CD4-positive, alpha-beta T cell (primary cell): ENCODE measurements at regions not wholly inside any gene's neighbourhood (a gene's known extent, or its start where the extent isn't known, plus 50 kb on each side); places are given as distances from the start of the nearest gene placed in this dataset.

Source experiments
- ATAC-seq: fragments of 200-7000 bp; cut with Tn5 transposase; one replicate; pipeline ENCODE4 v1.10.0; 2022; ENCODE audit warnings: mild to moderate bottlenecking; ENCODE audit not compliant: poor library complexity
- CTCF ChIA-PET: fragments of 350-600 bp; sonication (Branson Sonifier 250); formaldehyde crosslinking; loops from one replicate; lab custom pipeline; 2021; ENCODE audit warnings: antibody characterized with exemption, inconsistent platforms; lab: Charles Lee
- POLR2A ChIA-PET: fragments of 350-600 bp; sonication (Branson Sonifier 250); formaldehyde crosslinking; loops from one replicate; lab custom pipeline; 2021; ENCODE audit warnings: antibody characterized with exemption, inconsistent platforms; lab: Charles Lee
- DNase-seq, 14 experiments: peaks; one replicate each; pipeline ENCODE4 v3.0.0-alpha.2; 2013 to 2020; ENCODE audit warnings: mixed read lengths in 2 of 14
- H3K27ac ChIP-seq, 2 donors: one replicate each; pipeline versions ENCODE4 v1.5.1 to v1.7.0; 2013; ENCODE audit warnings: low read length in 2 of 2, low read depth in 1 of 2, mild to moderate bottlenecking in 1 of 2
- H3K27me3 ChIP-seq, 2 experiments: 1 replicate in 1 of 2; 2 replicates in 1 of 2; pipeline versions ENCODE4 v1.6.1 to v1.7.0; 2013; ENCODE audit warnings: low read length in 2 of 2, control low read depth in 1 of 2, mild to moderate bottlenecking in 1 of 2, moderate library complexity in 1 of 2; ENCODE audit not compliant: insufficient read depth in 2 of 2, control insufficient read depth in 1 of 2
- H3K36me3 ChIP-seq: one replicate; pipeline ENCODE4 v1.6.1; 2013; ENCODE audit warnings: low read length, control low read depth; ENCODE audit not compliant: insufficient read depth
- H3K4me1 ChIP-seq: one replicate; pipeline ENCODE4 v1.6.1; 2013; ENCODE audit warnings: low read length, control low read depth; ENCODE audit not compliant: insufficient read depth
- H3K4me3 ChIP-seq: one replicate; pipeline ENCODE4 v1.5.1; 2013; ENCODE audit warnings: mild to moderate bottlenecking, low read length, moderate library complexity
- H3K9me3 ChIP-seq, 2 experiments: 1 replicate in 1 of 2; 2 replicates in 1 of 2; pipeline versions ENCODE4 v1.6.1 to v1.7.0; 2013; ENCODE audit warnings: low read length in 2 of 2, mild to moderate bottlenecking in 2 of 2, control low read depth in 1 of 2, moderate library complexity in 1 of 2; ENCODE audit not compliant: control insufficient read depth in 1 of 2, insufficient read depth in 1 of 2
- H3K27ac Mint-ChIP-seq: one replicate; pipeline ENCODE4 v1.8.0; 2020; ENCODE audit warnings: mixed read lengths
- H3K27me3 Mint-ChIP-seq: one replicate; pipeline ENCODE4 v1.8.0; 2021; ENCODE audit warnings: mixed read lengths
- H3K36me3 Mint-ChIP-seq: one replicate; pipeline ENCODE4 v1.8.0; 2021; ENCODE audit warnings: low read depth, mixed read lengths
- H3K4me1 Mint-ChIP-seq: one replicate; pipeline ENCODE4 v1.8.0; 2021; ENCODE audit warnings: low read depth, mixed read lengths
- H3K4me3 Mint-ChIP-seq: one replicate; pipeline ENCODE4 v1.8.0; 2020; ENCODE audit warnings: mild to moderate bottlenecking, mixed read lengths
- H3K9me3 Mint-ChIP-seq: one replicate; pipeline ENCODE4 v1.8.0; 2020; ENCODE audit warnings: mixed read lengths
- CTCF ChIP-seq: fragments of 200-600 bp; IDR thresholded peaks from one replicate; pipeline ENCODE4 v1.8.0; 2022; ENCODE audit warnings: antibody characterized with exemption, mild to moderate bottlenecking
- intact Hi-C, 2 experiments: fragments of 100-400 bp; cut with DNase I in 1 of 2; cut with micrococcal nuclease in 1 of 2; formaldehyde crosslinking; loops; one replicate each; pipeline versions ENCODE4 v1.15.1 to v1.9.0; 2023 to 2025; cut with DNase I, micrococcal nuclease

GRCh38 chr17:36683387-36683786, 82.0 kb downstream of the MRM1 start:
- no peak overlapping the region for H3K27ac ChIP-seq
- H3K4me3 Mint-ChIP-seq: no peak overlapping the region
- ATAC-seq: no peak
- H3K4me1 ChIP-seq: no peaks in the 10 kb centered on the region
- H3K4me3 ChIP-seq: no peak overlapping the region
- H3K27ac Mint-ChIP-seq: no peak overlapping the region
- peaks cover 5% of the 10 kb centered on the region for H3K27me3 Mint-ChIP-seq
- intact Hi-C loops: no loop called here
- DNase-seq: no peak
- TF ChIP-seq CTCF: no peak
- H3K36me3 Mint-ChIP-seq: no peaks in the 10 kb centered on the region
- no peaks in the 10 kb centered on the region for H3K36me3 ChIP-seq
- CTCF ChIA-PET: no interaction called here
- no peaks in the 10 kb centered on the region for H3K4me1 Mint-ChIP-seq
- POLR2A ChIA-PET: no interaction called here
- no peaks in the 10 kb centered on the region for H3K27me3 ChIP-seq
- H3K9me3 Mint-ChIP-seq: no peaks in the 10 kb centered on the region
- H3K9me3 ChIP-seq: no peaks in the 10 kb centered on the region

GRCh38 chr17:36684134-36684533, 82.8 kb downstream of the MRM1 start:
- ChIA-PET POLR2A (no interaction called here), CTCF (no interaction called here)
- Mint-ChIP-seq H3K27me3 (peaks cover 5% of the 10 kb centered on the region), H3K27ac (no peak overlapping the region), H3K9me3 (no peaks in the 10 kb centered on the region), H3K4me1 (no peaks in the 10 kb centered on the region), H3K4me3 (no peak overlapping the region), H3K36me3 (no peaks in the 10 kb centered on the region)
- intact Hi-C loops: no loop called here
- Histone ChIP-seq H3K27ac (no peak overlapping the region), H3K4me1 (no peaks in the 10 kb centered on the region), H3K27me3 (no peaks in the 10 kb centered on the region), H3K36me3 (no peaks in the 10 kb centered on the region), H3K9me3 (no peaks in the 10 kb centered on the region), H3K4me3 (no peak overlapping the region)
- DNase-seq (no peak), ATAC-seq (no peak)
- TF ChIP-seq CTCF: no peak

GRCh38 chr17:36686123-36686669, 84.8 kb downstream of the MRM1 start:
- Mint-ChIP-seq H3K9me3 (no peaks in the 10 kb centered on the region), H3K36me3 (no peaks in the 10 kb centered on the region), H3K27ac (no peak overlapping the region), H3K4me3 (no peak overlapping the region), H3K4me1 (no peaks in the 10 kb centered on the region), H3K27me3 (peaks cover 11% of the 10 kb centered on the region)
- no peak overlapping the region for H3K27ac ChIP-seq
- no peaks in the 10 kb centered on the region for H3K36me3 ChIP-seq
- no peaks in the 10 kb centered on the region for H3K9me3 ChIP-seq
- H3K4me3 ChIP-seq: no peak overlapping the region
- no peak for TF ChIP-seq CTCF
- no peaks in the 10 kb centered on the region for H3K27me3 ChIP-seq
- POLR2A ChIA-PET: interaction anchor here (1.0 kb wide), 1 partner anchor 51 kb away, joined by 3 read pairs; no protein-coding TSS in a partner anchor
- intact Hi-C loops: no loop called here
- CTCF ChIA-PET: no interaction called here
- DNase-seq (no peak), ATAC-seq (no peak)
- H3K4me1 ChIP-seq: no peaks in the 10 kb centered on the region
